GM12891 (cell line): ENCODE measurements at regions not wholly inside any gene's neighbourhood (a gene's known extent, or its start where the extent isn't known, plus 50 kb on each side); places are given as distances from the start of the nearest gene placed in this dataset.
"Not testable (repeated sequence)": the region's sequence is repeated elsewhere in the genome, so short reads cannot be mapped to it uniquely, and the experiment has no call there.

Experiments
- DNase-seq: peaks from one replicate; pipeline ENCODE4 v3.0.0; 2011; ENCODE audit warnings: low spot score; ENCODE audit not compliant: insufficient read length
- FAIRE-seq: peaks from 2 replicates; lab custom pipeline; 2011; peaks lifted over from hg19 to GRCh38; lab: Jason Lieb, UNC
- PAX5 ChIP-seq: IDR thresholded peaks from 2 replicates; pipeline ENCODE4 v1.6.1; 2011; ENCODE audit warnings: low read length, moderate library complexity, mild to moderate bottlenecking; ENCODE audit not compliant: insufficient read depth, severe bottlenecking
- POLR2A ChIP-seq: IDR thresholded peaks from 2 replicates; pipeline ENCODE4 v1.6.1; 2011; ENCODE audit warnings: low read depth, low read length, control low read depth
- POLR2AphosphoS5 ChIP-seq: IDR thresholded peaks from 2 replicates; pipeline ENCODE4 v1.6.1; 2011; ENCODE audit warnings: low read depth, low read length, control low read depth
- POU2F2 ChIP-seq: IDR thresholded peaks from 2 replicates; pipeline ENCODE4 v1.6.1; 2011; ENCODE audit warnings: low read depth, mild to moderate bottlenecking, control low read depth, low read length, moderate library complexity
- SPI1 ChIP-seq: IDR thresholded peaks from 2 replicates; pipeline ENCODE4 v1.6.1; 2011; ENCODE audit warnings: low read depth, low read length, control low read depth
- TAF1 ChIP-seq: IDR thresholded peaks from 2 replicates; pipeline ENCODE4 v1.6.1; 2011; ENCODE audit warnings: low read depth, low read length, control low read depth

- TF ChIP-seq TAF1 (no peak), SPI1 (no peak), PAX5 (no peak), POU2F2 (no peak), POLR2AphosphoS5 (no peak), POLR2A (no peak)
- FAIRE-seq: no peak
Measured at GRCh38 chr20:59484228-59484627, 120.1 kb upstream of the PHACTR3 start.

GRCh38 chr20:59485576-59486454 lies 118.5 kb upstream of the PHACTR3 start:
- DNase-seq (no peak), FAIRE-seq (no peak)
- no peak for TF ChIP-seq POLR2A
- TF ChIP-seq POU2F2: no peak
- TF ChIP-seq SPI1: no peak

More at GRCh38 chr20:59484228-59484627, 120.1 kb upstream of the PHACTR3 start:
- no peak for DNase-seq

- DNase-seq, FAIRE-seq: not testable (repeated sequence)
Measured at GRCh38 chr20:59488459-59488858, 115.9 kb upstream of the PHACTR3 start.

GRCh38 chr20:59490196-59491004 lies 113.9 kb upstream of the PHACTR3 start:
- peak; percentile 59 for FAIRE-seq
- DNase-seq: not testable (repeated sequence)

- FAIRE-seq (no peak), DNase-seq (no peak)
- no peak for TF ChIP-seq POLR2AphosphoS5
- TF ChIP-seq POLR2A: no peak
- no peak for TF ChIP-seq PAX5
- TF ChIP-seq POU2F2: no peak
- no peak for TF ChIP-seq SPI1
- TF ChIP-seq TAF1: no peak
Measured at GRCh38 chr20:59491884-59492283, 112.5 kb upstream of the PHACTR3 start.

GRCh38 chr20:59493926-59494325 lies 110.4 kb upstream of the PHACTR3 start:
- TF ChIP-seq POU2F2 (no peak), SPI1 (no peak), TAF1 (no peak), POLR2A (no peak), PAX5 (no peak), POLR2AphosphoS5 (no peak)
- FAIRE-seq: no peak
- no peak for DNase-seq

- FAIRE-seq: no peak
- TF ChIP-seq TAF1: no peak
- no peak for TF ChIP-seq SPI1
- no peak for TF ChIP-seq POLR2A
- no peak for TF ChIP-seq POLR2AphosphoS5
- no peak for DNase-seq
Measured at GRCh38 chr20:59495166-59495565, 109.2 kb upstream of the PHACTR3 start.

GRCh38 chr20:59495894-59496510 lies 108.3 kb upstream of the PHACTR3 start:
- FAIRE-seq (peak; percentile 28), DNase-seq (peak; percentile 65)
- TF ChIP-seq PAX5 (no peak), TAF1 (no peak), POU2F2 (no peak), SPI1 (no peak), POLR2AphosphoS5 (no peak), POLR2A (no peak)

GRCh38 chr20:59498291-59498690 lies 106.0 kb upstream of the PHACTR3 start:
- FAIRE-seq (no peak), DNase-seq (no peak)
- TF ChIP-seq POLR2A (no peak), POLR2AphosphoS5 (no peak), PAX5 (no peak), POU2F2 (no peak), TAF1 (no peak), SPI1 (no peak)

GRCh38 chr20:59499863-59500262 lies 104.5 kb upstream of the PHACTR3 start:
- DNase-seq (no peak), FAIRE-seq (no peak)
- no peak for TF ChIP-seq TAF1
- TF ChIP-seq POLR2A: no peak
- TF ChIP-seq PAX5: no peak
- no peak for TF ChIP-seq POLR2AphosphoS5
- no peak for TF ChIP-seq SPI1
- TF ChIP-seq POU2F2: no peak
